RPMI7951 (cell line): ENCODE measurements at regions not wholly inside any gene's neighbourhood (a gene's known extent, or its start where the extent isn't known, plus 50 kb on each side); places are given as distances from the start of the nearest gene placed in this dataset.

Source experiments
- DNase-seq: peaks from one replicate; pipeline ENCODE4 v3.0.0-alpha.2; 2012; ENCODE audit warnings: low read depth

DNA sequence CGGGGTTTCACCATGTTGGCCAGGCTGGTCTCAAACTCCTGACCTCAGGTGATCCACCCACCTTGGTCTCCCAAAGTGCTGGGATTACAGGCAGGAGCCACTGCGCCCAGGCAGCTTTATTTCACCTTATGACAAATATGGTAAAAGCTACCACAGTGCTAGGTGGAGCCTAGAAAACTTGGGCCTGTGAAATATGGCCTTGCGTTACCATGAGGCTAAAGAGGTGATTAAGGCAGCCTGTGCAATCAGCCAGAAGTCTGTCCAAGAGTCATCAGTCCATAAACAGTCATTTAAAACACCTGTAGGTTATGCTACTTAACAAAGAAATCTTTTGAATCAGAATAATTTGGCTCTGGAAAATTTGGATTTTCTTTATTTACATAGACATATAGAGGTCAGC, 114.8 kb upstream of the ANKH start:
- no peak for DNase-seq

DNA sequence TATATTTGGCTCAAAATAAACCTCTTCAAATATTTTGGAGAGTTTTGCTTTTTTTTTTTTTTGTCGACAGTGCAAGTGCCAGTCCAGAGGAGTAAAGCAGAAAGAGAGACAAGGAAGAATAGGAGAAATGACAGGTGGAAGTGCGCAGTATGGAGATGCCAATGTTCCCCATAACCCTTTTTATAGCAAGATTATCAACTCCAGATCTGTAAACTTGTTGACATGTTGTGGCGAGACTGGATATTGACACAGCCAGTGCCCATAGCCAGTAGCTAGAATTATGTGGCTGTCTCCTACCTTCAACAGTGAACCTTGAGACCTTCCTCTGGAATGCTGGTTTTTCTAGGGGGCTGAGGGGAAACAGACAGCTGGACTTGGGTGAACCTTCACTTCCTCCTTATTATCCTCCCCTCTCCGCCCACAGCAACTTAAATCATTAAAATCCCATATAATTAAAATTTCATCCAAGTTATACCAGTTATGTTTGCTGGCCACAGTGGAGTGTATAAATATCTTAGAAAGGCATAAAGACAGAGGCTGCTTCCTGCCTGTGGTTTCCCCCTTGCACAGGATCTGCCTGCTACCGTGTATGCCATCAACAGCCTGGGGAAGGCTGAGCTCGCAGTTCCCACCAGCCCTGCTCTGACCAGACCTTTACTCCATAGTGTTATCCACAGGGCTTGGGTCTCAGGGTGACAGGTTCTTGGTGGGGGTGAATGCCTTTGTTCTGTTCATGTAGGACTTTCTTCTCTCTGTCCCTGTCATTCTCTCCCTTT, 112.3 kb upstream of the ANKH start:
- no peak for DNase-seq

DNA sequence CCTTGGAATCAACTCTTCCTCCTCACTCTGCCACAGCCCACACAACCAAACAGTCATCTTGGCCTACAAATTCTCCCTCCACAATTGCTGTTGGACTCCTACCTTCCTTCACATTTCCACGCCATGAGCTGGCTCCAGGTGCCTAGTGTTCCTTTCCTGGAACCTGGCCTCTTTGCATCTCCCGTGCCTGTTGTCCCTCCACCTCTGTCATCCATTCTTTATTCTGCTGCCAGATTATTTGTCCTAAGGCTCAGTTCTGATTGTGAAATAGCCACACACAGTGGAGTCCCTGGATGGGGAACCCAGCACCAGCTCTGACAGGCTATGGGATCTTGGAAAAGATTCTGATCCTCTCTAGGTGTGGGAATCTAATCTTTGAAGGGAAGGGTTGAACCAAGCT, 109.1 kb upstream of the ANKH start:
- no peak for DNase-seq

DNA sequence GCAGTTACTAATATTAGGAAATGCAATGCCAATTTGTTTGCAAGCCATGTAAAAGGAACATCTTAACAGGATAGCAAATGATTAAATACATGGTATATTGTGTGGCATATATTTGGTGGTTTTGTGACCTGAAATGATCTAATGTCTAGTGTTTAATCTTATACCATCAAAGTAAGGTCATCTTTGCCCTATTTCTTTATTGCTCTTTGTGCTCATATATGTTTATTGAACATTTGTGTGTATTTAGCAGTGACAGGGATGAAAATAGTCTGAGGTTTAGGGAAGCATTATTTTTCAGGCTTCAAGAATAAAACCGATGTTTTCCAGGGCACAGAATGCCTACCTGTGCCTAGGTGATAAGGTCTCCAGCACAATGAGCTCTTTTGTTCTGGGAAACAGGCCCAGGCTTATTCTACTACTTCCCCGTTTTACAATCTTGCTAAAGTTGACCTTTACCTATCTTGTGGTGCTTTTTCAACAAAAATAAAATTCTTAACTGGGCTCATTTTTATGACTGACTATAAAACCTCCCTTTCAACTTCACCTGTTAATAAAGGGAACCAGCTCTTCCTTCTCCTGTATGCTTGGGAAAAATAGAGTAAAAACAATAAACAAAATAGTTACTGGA, 105.6 kb upstream of the ANKH start:
- no peak for DNase-seq

DNA sequence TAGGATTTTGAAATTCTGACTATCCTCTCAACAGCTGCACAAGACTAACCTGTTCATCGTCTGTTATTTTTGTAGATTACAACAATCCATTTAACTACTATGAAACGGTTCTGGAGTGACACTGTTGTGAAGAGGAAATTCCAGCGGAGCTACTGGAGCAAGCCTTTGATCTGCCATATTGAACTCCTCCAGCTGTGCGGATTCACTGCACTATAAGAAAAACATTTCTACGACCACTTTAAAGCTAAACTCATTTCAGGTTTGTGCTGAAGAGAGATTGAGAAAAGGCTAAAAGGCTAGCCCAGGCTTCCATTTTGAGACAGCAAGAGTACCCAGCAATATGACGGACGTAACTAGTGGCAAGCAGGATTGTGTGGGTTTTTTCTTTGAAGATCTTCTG, 104.9 kb upstream of the ANKH start:
- DNase-seq, result no peak

DNA sequence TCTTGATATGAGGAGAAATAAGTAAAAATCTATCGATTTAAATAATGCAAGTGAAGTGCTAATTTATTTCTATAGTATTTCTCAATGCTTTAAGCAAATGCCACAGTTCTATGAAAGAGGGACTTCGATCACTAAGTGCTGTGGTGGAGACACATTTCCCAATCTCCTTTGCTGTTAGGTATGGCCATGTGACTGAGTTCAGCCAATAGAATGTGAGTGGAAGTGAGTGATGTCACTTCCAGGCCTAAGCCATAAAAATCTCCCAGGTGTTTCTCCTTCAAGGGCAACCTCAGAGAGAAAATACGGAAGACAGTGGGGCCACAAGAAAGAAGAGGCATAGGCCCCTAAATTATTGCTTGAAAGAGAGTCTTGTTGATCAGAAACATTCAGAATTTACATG, 100.3 kb upstream of the ANKH start:
- no peak for DNase-seq

DNA sequence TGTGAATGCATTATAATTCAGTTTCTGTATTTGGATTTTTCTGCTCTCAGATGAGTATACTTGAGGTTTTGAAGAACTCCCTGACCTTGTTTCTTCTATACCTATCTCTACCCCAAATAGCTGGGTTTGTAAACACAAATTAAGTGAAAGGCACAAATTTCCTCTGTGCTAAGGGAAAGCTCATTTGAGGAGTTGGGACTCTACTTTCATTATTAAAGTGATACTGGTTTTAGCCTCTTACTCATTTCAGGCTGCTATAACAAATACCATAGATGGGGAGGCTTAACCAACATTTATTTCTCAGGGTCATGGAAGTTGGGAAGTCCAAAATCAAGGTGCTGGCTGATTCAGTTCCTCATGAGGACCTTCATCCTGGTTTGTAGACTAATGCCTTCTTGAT, 97.2 kb upstream of the ANKH start:
- no peak for DNase-seq

DNA sequence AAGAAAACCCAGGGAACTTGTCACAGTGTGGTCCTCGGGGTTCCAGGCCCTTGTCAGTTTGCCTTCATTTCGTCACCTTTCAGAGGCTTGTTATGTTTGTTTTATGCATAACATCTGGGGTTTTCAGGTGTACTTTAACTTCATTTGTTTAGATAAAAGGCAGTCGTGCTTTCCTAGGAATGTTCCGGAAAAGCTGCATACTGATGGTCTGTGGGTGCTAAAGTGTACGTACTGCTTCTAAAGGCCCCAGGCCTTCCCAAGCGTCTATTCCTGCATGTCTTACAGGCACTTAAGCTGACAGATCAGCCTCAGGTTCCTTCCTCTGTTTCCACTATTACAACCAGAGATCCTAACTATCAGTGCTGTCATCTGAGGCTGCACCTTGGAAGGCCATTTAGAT, 95.6 kb upstream of the ANKH start:
- no peak for DNase-seq

DNA sequence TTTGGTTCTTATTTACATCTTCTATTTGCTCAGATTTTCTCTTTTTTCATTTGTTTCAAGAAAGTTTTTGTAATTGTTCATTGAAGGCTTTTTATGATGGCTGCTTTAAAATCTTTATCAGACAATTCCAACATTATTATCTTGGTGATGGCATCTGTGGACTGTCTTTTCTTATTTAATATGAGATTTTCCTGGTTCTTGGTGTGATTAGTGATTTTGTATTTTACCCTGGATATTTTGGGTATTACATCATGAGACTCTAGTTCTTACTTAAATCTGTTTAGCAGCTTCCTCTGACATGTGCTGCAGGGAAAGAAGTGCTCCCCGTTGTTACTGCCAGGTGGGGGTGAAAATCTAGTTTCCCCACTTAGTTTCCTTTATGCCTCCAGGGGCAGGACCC, 94.2 kb upstream of the ANKH start:
- no peak for DNase-seq

DNA sequence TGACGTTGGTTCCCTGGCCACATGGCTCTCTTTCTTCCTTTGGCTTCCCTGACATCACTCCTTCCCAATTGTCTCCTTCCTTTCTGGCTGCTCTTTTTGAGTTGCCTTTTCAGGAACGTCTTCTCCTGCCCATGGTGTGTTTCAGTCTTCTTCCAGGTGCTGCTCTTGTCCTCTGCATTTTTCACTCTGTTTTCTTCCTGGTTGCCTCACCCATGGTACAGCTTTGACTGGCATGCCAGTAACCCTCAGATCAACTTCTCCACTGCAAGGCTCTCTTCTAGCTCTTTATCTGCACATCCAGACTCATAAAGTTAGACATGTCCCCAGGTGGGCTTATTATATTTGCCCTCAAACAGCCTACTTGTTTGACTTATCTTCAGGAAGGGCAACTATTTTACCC, 91.0 kb upstream of the ANKH start:
- DNase-seq, result no peak

DNA sequence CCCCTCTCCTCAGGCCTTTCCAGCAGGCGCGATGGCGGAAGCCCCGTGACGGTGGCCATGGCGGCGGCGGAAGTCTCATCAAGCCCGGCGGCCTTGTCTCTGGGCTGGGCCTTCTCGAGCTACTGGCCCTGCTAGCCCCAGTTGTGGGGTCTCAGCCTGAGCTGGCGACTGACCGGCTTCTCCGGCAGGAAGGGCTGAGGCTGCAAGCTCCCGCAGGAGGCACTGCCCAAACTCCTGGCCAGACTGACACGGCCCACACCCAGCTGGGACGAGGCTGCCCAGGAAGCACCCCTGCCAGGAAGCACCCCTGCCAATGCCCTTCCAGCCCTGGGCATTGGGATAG, 88.5 kb upstream of the ANKH start:
- no peak for DNase-seq

DNA sequence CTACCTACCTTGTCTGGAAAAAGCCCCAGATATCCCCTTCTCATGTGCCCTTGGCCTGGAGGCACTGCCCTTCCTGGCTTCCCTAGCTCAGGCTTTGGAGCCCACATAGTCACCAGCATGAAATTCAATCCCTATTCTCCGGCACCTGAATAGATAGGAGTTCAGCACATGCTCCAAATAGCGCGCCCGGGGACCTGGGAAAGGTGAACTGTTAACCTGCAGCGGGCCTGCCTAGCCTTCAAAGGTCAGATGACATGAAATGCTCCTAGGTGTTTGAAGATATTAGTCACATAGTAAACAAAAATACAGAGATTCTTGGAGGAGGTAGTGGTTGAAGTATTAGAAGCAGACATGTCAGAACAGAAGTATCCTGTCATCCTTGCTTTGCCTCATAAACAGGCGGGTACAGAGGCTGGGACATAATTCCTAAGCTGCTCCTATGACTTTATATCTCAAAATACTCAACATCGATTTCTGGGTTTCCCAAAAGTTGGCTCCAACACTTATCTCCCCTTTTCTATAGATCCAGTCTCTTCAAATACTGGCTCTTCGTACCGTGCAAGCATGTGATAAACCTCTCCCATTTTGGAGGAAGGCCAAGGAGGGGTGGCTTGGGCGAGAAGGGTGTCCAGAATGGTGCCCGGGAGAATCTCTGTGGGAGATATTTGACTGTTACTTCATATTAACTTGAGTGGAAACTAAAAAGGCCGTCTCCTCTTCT, 88.0 kb upstream of the ANKH start:
- DNase-seq, result no peak

DNA sequence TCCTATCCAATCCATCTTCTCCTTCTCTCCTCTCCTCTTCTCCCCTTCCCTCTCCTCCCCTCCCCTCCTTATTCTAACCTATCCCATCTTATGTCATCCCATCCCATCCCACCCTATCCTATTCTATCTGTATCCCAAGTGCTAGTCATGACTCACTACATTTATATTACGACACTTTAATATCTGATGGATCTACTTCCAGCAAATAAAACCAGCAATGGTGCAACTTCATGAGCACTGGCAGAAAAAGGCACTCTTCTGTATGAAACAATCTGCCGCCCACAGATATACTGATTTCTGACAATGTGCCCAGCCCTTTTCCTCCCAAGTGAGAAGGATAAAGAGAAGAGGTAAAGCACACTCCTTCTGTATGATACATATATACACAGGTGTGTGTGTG, 86.6 kb upstream of the ANKH start:
- no peak for DNase-seq

DNA sequence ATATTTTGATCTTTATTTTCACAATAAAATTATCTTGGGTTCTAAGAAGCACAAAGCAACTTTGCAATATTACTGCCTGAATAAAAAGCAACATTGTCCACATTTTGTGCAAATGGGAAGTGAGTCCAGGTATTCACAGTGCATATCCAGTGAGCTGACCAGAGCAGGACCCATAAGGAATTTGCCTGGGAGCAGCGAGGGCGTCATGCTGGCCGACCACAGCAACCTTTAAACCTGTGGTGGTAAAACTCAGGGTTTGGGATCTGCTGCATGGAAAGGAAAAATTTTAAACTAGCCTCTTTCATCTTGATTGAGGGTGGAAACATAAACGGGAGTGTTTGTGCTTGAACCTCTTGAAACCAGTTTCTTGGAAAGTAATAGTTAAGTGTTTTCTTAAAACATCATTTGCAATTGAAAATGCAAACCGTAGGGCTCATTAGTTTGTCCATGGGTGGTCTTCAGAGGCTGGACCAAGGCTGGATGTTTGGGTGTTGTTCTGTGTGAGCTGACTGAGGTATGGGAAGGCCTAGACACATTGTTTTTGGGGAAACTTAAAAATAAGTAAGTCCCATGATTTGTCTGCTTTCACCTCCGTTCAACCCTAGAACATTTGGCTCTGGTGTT, 85.0 kb upstream of the ANKH start:
- no peak for DNase-seq

DNA sequence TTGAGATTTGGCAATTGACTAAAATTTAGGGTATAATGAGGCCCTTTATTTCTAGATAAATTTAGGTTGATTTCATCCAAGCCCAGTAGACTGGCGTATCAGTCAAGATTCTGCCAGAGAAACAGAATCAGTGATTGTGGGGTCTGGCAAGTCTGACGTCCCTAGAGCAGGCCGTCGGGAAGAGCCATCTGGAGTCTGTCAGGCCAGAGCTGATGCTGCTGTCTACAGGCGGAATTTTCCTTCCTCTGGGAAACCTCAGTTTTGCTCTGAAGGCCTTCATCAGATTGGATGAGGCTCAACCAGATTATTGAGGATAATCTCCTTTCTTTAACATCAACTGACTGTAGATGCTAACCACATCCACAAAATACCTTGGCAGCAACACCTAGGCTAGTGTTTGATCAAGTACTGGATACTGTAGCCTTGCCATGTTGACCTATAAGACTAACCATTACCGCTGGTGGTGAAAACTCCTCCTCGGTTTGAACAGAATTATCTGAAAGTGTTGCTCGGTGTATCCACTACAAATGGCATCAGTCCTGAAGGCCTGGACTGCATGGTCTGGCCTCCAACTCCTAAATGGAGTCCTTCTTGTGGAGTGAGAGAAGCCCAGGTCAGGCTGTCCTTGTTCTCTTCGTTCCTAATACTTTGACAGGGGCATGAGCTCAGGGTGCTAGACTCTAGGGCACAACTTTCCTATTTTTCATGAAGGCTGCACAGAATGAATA, 83.2 kb upstream of the ANKH start:
- no peak for DNase-seq

DNA sequence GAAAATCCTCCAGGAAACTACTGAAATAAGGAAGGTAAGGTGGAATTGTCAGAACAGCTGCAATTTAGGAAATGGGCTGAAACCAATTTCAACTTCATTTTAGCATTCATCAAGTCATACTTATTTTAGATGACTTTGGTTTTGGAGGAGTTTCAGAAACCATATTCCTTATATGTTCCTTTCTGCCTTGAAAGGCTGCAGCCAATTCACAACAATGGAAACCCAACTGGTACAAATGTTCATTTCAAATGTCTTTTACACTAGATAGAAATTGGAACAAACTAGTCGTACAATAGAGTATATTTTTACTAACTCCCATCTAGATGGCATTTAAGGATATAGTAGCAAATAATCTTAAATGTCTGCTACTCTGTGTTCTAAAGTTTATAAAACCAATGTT, 82.6 kb upstream of the ANKH start:
- DNase-seq, result no peak

DNA sequence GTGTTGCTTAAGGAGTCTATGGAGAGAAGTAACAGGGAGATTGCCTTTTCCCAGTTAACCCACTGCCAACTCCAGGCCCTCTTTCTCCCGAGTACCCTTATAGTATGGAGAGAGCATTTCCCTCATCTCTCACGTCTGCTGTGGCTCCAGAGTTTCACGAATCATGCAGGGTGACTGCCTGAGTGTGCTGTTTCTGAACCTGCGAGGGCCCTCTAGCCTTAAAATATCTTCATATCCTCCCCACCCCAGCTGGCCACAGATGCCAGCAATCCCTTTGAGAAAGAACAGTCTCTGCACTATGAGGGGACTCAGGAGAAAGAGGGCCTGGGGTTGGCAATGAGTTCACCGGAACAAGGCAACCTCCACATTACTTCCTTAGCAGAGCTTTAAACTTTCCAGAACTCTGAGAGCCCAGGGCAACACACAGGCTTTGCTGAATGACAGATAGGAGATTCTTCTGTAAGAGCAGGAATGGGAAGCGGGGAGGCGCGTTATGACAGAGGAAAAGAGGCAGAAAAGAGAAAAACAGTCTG, 81.6 kb upstream of the ANKH start:
- DNase-seq, result no peak

DNA sequence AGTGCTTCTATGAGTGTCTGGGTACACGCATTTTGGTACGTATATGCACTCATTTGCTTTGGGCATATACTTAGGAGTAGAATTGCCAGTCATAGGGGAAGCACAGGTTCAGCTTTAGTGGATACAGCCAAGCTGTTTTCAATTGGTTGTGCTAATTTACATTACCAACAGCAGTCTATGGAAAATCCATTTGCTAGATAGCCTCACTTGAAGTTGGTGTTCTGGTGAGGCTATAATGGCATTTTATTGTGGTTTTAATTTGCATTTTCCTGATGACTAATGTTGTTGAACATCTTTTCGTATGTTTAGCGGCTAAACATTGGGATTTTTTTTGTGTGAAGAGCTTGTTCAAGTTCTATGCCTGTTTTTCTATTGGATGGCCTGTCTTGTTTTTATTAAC, 76.8 kb upstream of the ANKH start:
- peak; percentile 46 for DNase-seq

DNA sequence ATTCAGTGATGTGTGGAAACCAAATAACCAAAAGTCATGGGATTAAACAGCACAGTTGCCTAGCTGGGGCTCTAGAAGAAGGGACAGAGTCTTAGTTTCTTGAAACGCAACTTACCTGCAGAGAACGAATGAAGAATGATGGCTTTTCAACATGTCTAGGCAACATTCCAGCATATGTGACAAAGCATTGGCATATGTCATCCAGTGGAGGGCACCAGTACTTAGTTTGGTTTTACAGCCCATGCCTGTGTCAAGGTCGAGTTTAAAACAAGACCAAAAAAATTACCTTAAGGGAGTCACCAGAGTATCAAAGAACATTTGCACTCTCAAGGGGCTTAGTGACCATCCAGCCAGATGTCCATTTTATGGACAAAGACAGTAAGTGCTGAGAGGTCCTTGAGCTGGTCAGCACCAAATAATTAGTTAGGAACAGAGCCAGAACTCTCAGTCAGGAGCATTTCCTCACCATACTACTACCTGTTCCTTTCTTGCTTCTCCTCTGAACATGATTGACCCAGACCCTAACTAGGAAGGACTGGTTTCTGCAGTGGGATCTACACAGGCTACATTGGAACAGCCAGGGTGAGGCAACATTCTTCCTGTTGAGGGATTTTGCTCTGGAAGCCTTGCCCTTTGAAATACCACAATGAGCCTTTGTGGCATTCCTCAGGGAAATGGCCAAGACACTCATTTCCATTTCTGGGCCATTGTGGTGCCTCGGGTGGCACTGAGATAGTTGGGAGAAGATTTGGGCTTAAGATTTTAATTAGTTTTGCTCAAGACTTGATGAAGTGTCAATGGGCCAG, 75.4 kb upstream of the ANKH start:
- peak; percentile 50 for DNase-seq

DNA sequence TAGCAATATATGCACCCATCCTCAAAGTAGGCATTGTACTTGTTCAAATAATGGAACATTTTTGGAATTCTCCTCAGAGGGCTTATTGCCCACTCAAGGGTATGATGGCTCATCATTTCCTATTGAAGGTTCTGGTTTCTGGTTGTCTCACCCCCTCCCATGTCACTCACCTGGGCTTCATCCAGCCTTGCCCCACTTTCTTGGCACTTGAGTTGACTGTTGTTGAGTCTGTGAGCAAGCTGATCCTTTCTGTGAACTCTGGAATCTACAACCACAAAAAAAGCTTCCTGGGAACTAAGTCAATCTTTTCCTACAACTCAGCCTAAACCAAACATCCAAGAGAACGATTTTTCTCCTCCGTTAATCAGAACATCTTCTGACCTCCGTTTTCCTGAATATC, 73.9 kb upstream of the ANKH start:
- DNase-seq, result no peak

DNA sequence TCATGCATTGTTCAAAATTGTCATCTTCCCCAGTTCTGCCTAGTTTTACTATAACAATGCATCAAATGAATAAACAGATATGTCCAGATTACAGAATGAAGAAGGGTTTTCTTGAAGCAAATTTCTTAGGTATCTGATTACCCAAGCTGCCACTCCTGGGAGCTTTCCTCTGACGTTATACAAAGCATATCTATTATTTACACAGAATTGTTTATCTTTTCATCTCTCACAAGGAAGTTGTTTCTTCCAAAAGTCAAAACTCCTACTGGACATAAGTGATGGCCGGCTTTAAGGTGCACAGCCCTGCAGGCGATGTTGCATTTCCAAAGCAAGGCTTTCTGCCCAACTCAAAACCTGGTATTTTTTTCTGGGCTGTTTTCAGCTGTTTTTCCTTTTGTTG, 73.4 kb upstream of the ANKH start:
- DNase-seq, result no peak
